Panc1 (cell line): ENCODE measurements at regions not wholly inside any gene's neighbourhood (a gene's known extent, or its start where the extent isn't known, plus 50 kb on each side); places are given as distances from the start of the nearest gene placed in this dataset.
"Not testable (repeated sequence)": the region's sequence is repeated elsewhere in the genome, so short reads cannot be mapped to it uniquely, and the experiment has no call there.

Source experiments
- ATAC-seq: fragments of 200-7000 bp; cut with Tn5 transposase; 2 replicates; pipeline ENCODE4 v1.9.1; 2020; ENCODE audit warnings: mild to moderate bottlenecking, moderate library complexity
- BruUV-seq: library from RNA; stranded (reverse); fragments of 400-500 nt; replicated peaks from 2 replicates; lab custom pipeline; 2021; lab: Mats Ljungman, UMichigan
- CTCF ChIA-PET: fragments of 300-600 bp; sonication (Branson Sonifier 250); formaldehyde crosslinking; loops from one replicate; lab custom pipeline; 2022; ENCODE audit warnings: antibody characterized with exemption; lab: Charles Lee
- POLR2A ChIA-PET: fragments of 300-600 bp; sonication (Branson Sonifier 250); formaldehyde crosslinking; loops from one replicate; lab custom pipeline; 2022; ENCODE audit warnings: antibody characterized with exemption; lab: Charles Lee
- DNase-seq: peaks from one replicate; pipeline ENCODE4 v3.0.0-alpha.2; 2010; ENCODE audit warnings: low read depth, low spot score
- H3K27ac ChIP-seq: 2 replicates; pipeline ENCODE4 v1.5.1; 2011; ENCODE audit warnings: mild to moderate bottlenecking, low read length, inconsistent platforms
- H3K27me3 ChIP-seq: fragments of 200-500 bp; sonication (Bioruptor generic); 2 replicates; pipeline ENCODE4 v1.6.0; 2014; ENCODE audit warnings: low read length, inconsistent platforms; ENCODE audit not compliant: control insufficient read depth, insufficient read depth
- H3K36me3 ChIP-seq: fragments of 200-500 bp; sonication (Bioruptor generic); 2 replicates; pipeline ENCODE4 v1.5.1; 2014; ENCODE audit warnings: inconsistent platforms, mild to moderate bottlenecking, low read length, moderate library complexity; ENCODE audit not compliant: control insufficient read depth, insufficient read depth
- H3K4me1 ChIP-seq: 2 replicates; pipeline ENCODE4 v1.5.1; 2011; ENCODE audit warnings: inconsistent platforms, mild to moderate bottlenecking, low read length, moderate library complexity; ENCODE audit not compliant: control insufficient read depth, insufficient read depth
- H3K4me3 ChIP-seq, 2 experiments: 2 replicates each; pipeline ENCODE4 v1.5.1; 2011 to 2012; ENCODE audit warnings: low read depth in 2 of 2, low read length in 2 of 2, mild to moderate bottlenecking in 2 of 2, inconsistent platforms in 1 of 2, moderate library complexity in 1 of 2
- H3K9me3 ChIP-seq: fragments of 200-500 bp; sonication (Bioruptor generic); 2 replicates; pipeline ENCODE4 v1.5.1; 2014; ENCODE audit warnings: low read depth, mild to moderate bottlenecking, inconsistent platforms, low read length, moderate library complexity; ENCODE audit not compliant: control insufficient read depth, insufficient read depth
- POLR2AphosphoS5 ChIP-seq: IDR thresholded peaks from 2 replicates; pipeline ENCODE4 v1.6.1; 2012; ENCODE audit warnings: mild to moderate bottlenecking, low read depth, low read length, moderate library complexity
- SIN3A ChIP-seq: IDR thresholded peaks from 2 replicates; pipeline ENCODE4 v1.6.1; 2012; ENCODE audit warnings: low read depth, mild to moderate bottlenecking, low read length, moderate library complexity, borderline replicate concordance; ENCODE audit not compliant: insufficient read depth
- TCF7L2 ChIP-seq: IDR thresholded peaks from 2 replicates; pipeline ENCODE4 v1.6.1; 2011; ENCODE audit warnings: mild to moderate bottlenecking, low read depth, low read length, inconsistent platforms
- in situ Hi-C: cut with HindIII; loops from 2 replicates; pipeline ENCODE4 v1.10.0; 2016; ENCODE audit warnings: low sequenced_read_pairs, low pct_unique_long_range_greater_than_20kb
- intact Hi-C: fragments of 100-400 bp; cut with micrococcal nuclease; formaldehyde crosslinking; loops from one replicate; pipeline ENCODE4 v1.10.0; 2022; ENCODE audit not compliant: unreplicated experiment
- TF ChIP-seq, protein P1 (sequence below): fragments of 450-650 bp; IDR thresholded peaks from 2 replicates; pipeline ENCODE4 v1.5.1; 2017; ENCODE audit warnings: mild to moderate bottlenecking
- TF ChIP-seq, protein P2 (sequence below), 2 experiments: IDR thresholded peaks; 2 replicates each; pipeline ENCODE4 v1.6.1; 2011 to 2012; ENCODE audit warnings: low read depth in 2 of 2, control low read depth in 1 of 2, low read length in 1 of 2, mild to moderate bottlenecking in 1 of 2, moderate library complexity in 1 of 2; ENCODE audit not compliant: insufficient read depth in 1 of 2

DNA sequence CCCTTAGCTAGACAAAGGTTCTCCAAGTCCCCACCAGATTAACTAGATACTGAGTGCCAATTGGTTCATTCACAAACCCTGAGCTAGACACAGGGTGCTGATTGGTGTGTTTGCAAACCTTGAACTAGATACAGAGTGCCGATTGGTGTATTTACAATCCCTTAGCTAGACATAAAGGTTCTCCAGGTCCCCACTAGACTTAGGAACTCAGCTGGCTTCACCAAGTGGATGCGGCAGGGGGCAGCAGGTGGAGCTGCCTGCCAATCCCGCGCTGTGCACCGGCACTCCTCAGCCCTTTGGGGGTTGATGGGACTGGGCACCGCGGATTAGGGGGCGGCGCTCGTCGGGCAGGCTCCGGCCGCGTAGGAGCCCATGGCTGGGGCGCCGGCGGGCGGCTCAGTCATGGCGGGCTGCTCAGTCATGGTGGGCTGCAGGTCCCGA is 157.6 kb downstream of the KLRB1 start:
- CTCF ChIA-PET, intact Hi-C loops, H3K9me3 ChIP-seq, in situ Hi-C loops, H3K36me3 ChIP-seq, H3K27ac ChIP-seq, H3K27me3 ChIP-seq, POLR2A ChIA-PET, ATAC-seq, DNase-seq, H3K4me3 ChIP-seq, BruUV-seq, H3K4me1 ChIP-seq: not testable (repeated sequence)

DNA sequence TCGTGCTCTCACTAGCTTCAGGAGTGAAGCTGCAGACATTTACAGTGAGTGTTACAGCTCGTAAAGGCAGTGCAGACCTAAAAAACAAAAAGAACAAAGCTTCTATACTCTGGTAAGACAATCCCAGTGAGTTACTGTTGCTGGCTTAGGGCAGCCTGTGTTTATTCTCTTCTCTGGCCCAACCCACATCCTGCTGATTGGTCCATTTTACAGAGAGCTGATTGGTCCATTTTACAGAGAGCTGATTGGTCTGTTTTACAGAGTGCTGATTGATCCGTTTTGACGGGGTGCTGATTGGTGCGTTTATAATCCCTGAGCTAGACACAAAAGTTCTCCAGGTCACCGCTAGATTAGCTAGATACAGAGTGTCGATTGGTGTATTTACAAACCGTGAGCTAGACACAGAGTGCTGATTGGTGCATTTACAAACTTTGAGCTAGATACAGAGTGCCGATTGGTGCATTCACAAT is 158.0 kb downstream of the KLRB1 start:
- H3K4me1 ChIP-seq, H3K4me3 ChIP-seq, in situ Hi-C loops, CTCF ChIA-PET, BruUV-seq, H3K27ac ChIP-seq, H3K27me3 ChIP-seq, ATAC-seq, POLR2A ChIA-PET, H3K36me3 ChIP-seq, DNase-seq, H3K9me3 ChIP-seq, intact Hi-C loops: not testable (repeated sequence)

DNA sequence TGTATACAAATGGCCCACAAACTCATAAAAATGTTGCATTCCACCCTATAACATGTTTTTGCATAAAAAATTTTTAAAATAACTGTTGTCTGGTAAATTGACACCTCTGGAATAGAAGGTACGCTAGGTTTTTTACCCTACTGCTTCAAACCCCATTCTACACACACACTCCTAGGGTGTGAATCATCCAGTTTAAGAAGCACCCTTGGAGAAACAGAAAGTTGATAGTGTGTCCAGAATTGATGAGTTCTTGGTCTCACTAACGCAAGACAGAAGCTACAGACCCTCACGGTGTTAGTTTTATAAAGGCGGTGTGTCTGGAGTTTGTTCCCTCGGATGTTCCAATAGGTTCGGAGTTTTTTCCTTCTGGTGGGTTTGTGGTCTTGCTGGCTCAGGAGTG is 158.5 kb downstream of the KLRB1 start:
- intact Hi-C loops, result no loop called here

DNA sequence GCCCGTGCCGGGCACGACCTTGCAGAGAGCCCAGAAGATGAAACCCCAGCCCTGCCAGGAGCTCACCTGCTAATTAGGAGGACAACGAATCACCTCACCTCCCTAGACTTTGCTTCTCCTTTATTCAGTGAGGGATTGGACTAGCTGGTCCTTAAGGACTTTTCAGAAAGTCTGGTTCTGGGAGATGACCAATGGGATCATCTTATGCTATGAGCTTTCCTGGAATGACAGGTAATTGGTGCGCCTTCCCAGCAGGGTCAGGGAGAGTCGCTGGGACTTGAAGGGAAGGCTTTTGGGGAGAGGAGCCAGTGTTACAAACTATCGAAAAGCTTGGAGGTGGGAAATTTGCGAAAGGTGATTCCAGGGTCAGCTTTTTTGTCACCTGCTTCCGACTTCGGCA is 159.1 kb downstream of the KLRB1 start:
- CTCF ChIA-PET, intact Hi-C loops, POLR2A ChIA-PET: not testable (repeated sequence)

More for the DNA sequence above, 158.5 kb downstream of the KLRB1 start:
- no peak for TF ChIP-seq POLR2AphosphoS5
- TF ChIP-seq, protein P1, sequence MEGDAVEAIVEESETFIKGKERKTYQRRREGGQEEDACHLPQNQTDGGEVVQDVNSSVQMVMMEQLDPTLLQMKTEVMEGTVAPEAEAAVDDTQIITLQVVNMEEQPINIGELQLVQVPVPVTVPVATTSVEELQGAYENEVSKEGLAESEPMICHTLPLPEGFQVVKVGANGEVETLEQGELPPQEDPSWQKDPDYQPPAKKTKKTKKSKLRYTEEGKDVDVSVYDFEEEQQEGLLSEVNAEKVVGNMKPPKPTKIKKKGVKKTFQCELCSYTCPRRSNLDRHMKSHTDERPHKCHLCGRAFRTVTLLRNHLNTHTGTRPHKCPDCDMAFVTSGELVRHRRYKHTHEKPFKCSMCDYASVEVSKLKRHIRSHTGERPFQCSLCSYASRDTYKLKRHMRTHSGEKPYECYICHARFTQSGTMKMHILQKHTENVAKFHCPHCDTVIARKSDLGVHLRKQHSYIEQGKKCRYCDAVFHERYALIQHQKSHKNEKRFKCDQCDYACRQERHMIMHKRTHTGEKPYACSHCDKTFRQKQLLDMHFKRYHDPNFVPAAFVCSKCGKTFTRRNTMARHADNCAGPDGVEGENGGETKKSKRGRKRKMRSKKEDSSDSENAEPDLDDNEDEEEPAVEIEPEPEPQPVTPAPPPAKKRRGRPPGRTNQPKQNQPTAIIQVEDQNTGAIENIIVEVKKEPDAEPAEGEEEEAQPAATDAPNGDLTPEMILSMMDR, result no peak
- TF ChIP-seq, protein P2, sequence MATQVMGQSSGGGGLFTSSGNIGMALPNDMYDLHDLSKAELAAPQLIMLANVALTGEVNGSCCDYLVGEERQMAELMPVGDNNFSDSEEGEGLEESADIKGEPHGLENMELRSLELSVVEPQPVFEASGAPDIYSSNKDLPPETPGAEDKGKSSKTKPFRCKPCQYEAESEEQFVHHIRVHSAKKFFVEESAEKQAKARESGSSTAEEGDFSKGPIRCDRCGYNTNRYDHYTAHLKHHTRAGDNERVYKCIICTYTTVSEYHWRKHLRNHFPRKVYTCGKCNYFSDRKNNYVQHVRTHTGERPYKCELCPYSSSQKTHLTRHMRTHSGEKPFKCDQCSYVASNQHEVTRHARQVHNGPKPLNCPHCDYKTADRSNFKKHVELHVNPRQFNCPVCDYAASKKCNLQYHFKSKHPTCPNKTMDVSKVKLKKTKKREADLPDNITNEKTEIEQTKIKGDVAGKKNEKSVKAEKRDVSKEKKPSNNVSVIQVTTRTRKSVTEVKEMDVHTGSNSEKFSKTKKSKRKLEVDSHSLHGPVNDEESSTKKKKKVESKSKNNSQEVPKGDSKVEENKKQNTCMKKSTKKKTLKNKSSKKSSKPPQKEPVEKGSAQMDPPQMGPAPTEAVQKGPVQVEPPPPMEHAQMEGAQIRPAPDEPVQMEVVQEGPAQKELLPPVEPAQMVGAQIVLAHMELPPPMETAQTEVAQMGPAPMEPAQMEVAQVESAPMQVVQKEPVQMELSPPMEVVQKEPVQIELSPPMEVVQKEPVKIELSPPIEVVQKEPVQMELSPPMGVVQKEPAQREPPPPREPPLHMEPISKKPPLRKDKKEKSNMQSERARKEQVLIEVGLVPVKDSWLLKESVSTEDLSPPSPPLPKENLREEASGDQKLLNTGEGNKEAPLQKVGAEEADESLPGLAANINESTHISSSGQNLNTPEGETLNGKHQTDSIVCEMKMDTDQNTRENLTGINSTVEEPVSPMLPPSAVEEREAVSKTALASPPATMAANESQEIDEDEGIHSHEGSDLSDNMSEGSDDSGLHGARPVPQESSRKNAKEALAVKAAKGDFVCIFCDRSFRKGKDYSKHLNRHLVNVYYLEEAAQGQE (IDR thresholded peaks at IDR 0.05; ENCODE audit: insufficient read depth in 1 of 2, low read depth in 2 of 2, low read length in 1 of 2), result no peak
- TF ChIP-seq TCF7L2, result no peak
- TF ChIP-seq SIN3A, result no peak
- peak overlapping the region; percentile 44; the same call in 1 of the 2 replicates for H3K27ac ChIP-seq
- in situ Hi-C loops, result no loop called here
- BruUV-seq, result no TSS peak
- peak overlapping the region; percentile 54 to 75; a peak in 3 of 4 replicates for H3K4me3 ChIP-seq
- no peaks in the 10 kb centered on the region for H3K4me1 ChIP-seq
- POLR2A ChIA-PET, result no interaction called here
- no peaks in the 10 kb centered on the region for H3K27me3 ChIP-seq
- no peaks in the 10 kb centered on the region for H3K36me3 ChIP-seq
- no peak for DNase-seq
- CTCF ChIA-PET, result no interaction called here
- H3K9me3 ChIP-seq, result no peaks in the 10 kb centered on the region
- ATAC-seq, result no peak

More for the DNA sequence above, 159.1 kb downstream of the KLRB1 start:
- H3K27ac ChIP-seq, result peak overlapping the region; percentile 44
- H3K4me1 ChIP-seq, DNase-seq, BruUV-seq, H3K36me3 ChIP-seq, H3K9me3 ChIP-seq, in situ Hi-C loops, H3K27me3 ChIP-seq: not testable (repeated sequence)
- H3K4me3 ChIP-seq, result peak overlapping the region; percentile 54 to 75
- peak; percentile 51 for ATAC-seq
